DMS53 treated with DMSO at 0.1 percent for 48 hours (cell line): ENCODE measurements at regions not wholly inside any gene's neighbourhood (a gene's known extent, or its start where the extent isn't known, plus 50 kb on each side); places are given as distances from the start of the nearest gene placed in this dataset.

ENCODE experiments used
- DNase-seq: peaks from one replicate; lab custom pipeline; 2025; ENCODE audit not compliant: unreplicated experiment; lab: John Stamatoyannopoulos, UW

DNA sequence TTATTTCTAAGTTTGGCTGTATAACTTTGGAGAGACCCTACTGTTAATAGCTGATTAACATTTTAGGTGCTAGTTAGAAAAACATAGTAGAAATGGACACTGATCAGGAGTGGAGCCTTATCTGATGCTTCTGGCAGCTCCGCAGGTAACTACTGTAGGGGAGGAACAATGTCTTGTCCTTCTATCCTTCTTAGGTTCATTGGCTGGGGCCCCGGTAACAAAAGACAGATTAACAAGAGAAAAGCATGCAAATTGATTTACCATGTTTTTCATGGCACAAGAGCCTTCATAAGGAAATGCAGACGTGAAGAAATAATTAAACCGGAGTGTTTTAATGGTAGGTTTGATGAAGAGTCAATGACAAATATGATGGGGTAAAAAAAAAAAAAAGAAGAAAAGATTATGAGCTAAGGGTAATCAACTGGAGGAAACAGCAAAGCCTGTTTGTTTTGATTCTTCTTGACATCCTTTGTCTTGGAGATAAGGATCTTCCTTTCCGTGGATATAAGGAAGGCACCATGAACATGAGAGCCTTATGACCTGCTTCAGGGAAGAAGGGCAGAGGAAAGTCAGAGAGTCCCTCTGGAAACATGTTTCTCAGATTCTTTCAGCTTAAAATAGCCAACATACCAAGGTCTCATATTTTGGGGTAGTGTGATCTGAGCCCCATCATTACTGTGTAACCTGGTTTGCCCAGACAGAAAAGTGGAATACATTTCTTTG, 62.4 kb upstream of the GCFC2 start:
- no peak for DNase-seq

DNA sequence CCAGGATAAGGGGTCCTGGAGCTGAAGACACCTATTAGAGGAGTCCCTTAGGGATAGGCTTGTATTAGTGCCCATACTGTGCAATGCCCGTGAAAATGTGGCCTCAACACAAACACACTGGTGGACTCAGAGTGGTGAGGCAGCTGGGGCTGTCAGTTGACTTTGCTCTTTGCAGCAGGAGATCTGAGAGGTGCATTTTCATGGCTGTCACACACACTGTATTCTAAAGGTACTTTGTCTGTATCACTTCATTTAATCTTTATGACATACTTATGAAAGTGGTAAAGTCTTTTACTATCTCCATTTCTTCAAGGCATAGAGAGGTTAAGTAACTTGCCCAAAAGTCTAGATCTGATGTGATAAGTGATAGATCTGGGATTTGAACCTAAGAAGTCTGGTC, 55.1 kb upstream of the GCFC2 start:
- no peak for DNase-seq

GRCh38 chr2:75764611-75765010, 53.9 kb upstream of the GCFC2 start:
- no peak for DNase-seq
